ENCODE measurements at regions not wholly inside any gene's neighbourhood (a gene's known extent, or its start where the extent isn't known, plus 50 kb on each side); places are given as distances from the start of the nearest gene placed in this dataset.

DNA sequence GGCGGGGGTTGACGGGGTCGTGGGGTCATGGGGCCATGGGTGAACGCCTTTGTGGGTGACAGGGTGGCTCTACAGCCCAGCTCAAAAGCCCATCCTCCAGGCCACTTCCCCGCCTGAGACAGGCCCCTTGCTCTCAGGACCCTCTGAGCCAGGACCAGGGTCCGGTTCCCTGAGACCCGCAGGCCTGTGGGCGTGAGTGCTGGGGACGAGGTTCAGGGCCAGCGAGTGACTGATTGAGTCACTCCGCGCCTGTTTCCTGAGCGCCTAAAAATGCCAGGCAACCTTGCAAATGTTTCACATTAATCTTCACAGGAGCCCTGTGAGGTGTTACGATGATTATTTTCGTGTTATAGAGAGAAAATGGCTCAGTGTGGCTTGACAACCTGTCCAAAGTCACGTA lies 97.8 kb downstream of the ZNF674 start:
- peak overlapping the region; percentile 95 for H3K4me3 ChIP-seq (ENCODE audit: low read depth, low read length)
- TF ChIP-seq, protein P1, sequence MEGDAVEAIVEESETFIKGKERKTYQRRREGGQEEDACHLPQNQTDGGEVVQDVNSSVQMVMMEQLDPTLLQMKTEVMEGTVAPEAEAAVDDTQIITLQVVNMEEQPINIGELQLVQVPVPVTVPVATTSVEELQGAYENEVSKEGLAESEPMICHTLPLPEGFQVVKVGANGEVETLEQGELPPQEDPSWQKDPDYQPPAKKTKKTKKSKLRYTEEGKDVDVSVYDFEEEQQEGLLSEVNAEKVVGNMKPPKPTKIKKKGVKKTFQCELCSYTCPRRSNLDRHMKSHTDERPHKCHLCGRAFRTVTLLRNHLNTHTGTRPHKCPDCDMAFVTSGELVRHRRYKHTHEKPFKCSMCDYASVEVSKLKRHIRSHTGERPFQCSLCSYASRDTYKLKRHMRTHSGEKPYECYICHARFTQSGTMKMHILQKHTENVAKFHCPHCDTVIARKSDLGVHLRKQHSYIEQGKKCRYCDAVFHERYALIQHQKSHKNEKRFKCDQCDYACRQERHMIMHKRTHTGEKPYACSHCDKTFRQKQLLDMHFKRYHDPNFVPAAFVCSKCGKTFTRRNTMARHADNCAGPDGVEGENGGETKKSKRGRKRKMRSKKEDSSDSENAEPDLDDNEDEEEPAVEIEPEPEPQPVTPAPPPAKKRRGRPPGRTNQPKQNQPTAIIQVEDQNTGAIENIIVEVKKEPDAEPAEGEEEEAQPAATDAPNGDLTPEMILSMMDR (IDR thresholded peaks at IDR 0.05; ENCODE audit: insufficient read depth, low read depth, low read length, missing control alignments) = no peak
- DNase-seq (ENCODE audit: low read depth) = no peak

DNA sequence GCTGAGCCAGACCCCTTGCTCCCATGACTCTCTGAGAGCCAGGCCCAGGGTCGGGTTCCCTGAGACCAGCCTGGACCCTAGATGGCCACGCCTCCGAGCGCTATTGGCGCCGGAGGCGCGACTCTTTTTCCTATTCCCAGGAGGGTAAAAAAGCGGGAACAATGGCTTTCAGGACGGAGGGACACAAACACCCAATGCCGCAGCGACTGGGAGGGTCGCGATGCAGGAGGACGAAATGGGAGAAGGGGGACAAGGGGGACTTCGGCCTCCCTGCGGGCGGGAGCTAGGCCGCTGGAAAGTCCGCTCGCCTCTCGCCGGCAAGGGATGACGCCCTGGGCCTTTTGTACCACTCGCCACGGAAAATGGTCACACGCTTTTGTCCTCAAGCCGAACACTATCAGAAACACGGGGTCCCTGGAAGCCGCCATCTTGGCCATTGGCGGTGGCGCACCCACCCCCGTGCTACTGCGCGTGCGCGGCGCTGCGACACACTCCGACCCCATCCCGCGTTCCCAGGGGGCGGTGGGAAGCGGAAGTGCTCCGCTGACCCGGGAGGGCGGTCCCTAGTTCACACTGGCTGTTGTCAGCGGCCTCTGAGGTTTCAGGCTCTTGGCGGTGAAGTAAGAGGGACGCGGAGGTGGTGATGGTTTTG lies 98.4 kb downstream of the ZNF674 start:
- peak overlapping the region; percentile 95 for H3K4me3 ChIP-seq (ENCODE audit: low read depth, low read length)
- DNase-seq (ENCODE audit: low read depth) = peak; percentile 91
- TF ChIP-seq, protein P1 (IDR thresholded peaks at IDR 0.05; ENCODE audit: insufficient read depth, low read depth, low read length, missing control alignments) = no peak

DNA sequence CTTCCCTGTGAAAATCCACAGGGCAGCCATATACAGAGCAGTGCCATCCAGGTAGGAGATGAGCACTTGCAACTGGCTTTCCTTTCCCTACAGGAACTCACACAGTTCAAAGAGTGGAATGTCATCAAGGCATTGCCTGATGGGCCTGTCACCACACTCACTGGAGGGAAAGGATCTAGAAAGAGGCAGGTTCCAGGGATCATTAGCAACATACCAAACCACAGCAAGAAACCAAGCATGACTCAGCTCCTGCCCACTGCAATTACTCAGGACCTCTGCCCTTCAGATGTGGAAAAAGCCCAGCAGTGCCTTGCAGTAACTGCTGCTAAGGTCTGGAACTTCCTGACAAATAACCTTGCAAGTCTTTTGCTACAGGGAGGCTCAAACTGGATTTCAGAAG lies 101.2 kb downstream of the ZNF674 start:
- no peak overlapping the region for H3K4me3 ChIP-seq (ENCODE audit: low read depth, low read length)
- TF ChIP-seq, protein P1 (IDR thresholded peaks at IDR 0.05; ENCODE audit: insufficient read depth, low read depth, low read length, missing control alignments) = no peak
- DNase-seq (ENCODE audit: low read depth) = no peak

DNA sequence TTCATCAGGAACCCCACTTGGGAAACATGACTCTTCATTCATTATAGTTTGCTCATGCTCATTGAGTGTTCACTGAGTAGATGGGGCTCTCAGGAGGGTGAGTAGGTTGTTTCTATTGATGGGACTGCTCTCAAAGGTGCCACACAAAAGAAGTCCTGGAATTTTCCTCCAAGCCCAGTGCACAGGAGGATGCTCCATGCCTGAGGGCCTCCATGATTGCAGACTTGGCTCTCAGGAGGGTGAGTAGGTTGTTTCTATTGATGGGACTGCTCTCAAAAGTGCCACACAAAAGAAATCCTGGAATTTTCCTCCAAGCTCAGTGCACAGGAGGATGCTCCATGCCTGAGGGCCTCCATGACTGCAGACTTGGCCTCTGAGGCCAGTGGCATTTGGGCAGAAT lies 108.5 kb downstream of the ZNF674 start:
- TF ChIP-seq, protein P1 (IDR thresholded peaks at IDR 0.05; ENCODE audit: insufficient read depth, low read depth, low read length, missing control alignments) = no peak
- no peak overlapping the region for H3K4me3 ChIP-seq (ENCODE audit: low read depth, low read length)
- no peak for DNase-seq (ENCODE audit: low read depth)

DNA sequence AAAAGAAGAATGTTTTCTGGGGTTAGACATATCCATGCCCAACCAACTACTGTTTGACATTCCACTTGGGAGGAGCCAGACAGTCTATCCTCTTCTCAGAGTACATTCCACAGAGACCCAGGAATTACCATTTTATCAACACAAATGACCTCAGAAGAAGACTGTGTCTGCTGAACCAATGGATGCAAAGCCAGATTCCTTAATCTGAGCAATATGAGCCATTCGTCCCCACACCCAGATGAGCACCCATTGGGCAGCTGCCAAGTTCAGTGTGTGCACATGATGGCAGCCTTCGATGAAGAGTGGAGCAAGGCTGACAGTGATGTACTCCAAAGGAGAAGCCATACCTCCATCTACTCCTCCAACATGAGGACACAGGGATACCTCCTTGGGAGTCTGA lies 111.3 kb downstream of the ZNF674 start:
- TF ChIP-seq, protein P1 (IDR thresholded peaks at IDR 0.05; ENCODE audit: insufficient read depth, low read depth, low read length, missing control alignments) = no peak
- H3K4me3 ChIP-seq (ENCODE audit: low read depth, low read length) = no peak overlapping the region
- no peak for DNase-seq (ENCODE audit: low read depth)

DNA sequence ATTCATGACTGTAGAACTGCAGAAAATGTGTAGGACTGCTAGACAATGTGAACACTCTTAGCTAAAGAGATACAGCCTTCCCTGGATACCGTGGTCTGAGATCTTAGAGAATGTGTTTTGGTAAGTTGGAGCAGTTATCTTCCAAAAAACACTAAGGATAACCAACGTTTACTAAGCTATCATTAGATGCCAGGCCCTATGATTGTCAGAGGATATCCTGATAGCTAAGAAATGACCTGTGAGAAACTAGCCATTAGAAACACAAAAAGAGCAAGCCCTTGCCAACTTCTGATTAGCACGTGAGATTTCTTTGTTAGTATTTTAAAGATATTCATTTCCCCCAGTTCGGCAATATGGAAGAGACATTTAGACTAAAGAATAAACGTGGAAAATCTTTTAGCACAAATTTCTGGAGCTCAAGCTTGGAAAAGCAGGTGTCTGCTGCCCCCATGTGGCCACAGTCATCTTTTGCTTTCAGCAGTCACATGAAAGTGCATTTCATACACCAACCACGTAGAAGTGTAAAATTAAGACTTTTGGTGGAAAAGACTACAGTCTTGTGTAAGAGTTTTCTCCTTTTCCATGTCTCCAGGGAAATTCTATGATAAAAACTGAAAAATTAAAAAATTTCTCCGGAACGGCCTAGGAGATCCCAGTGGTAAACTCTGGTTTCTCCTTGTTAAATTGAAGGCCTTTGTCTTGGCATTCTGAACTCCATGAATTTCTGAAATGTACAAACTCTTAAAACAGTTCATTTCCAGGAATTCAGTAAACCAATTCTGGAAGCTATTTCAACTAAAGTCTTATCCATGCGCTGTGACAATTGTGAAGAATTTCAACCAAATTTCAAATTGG lies 136.4 kb downstream of the ZNF674 start:
- DNase-seq (ENCODE audit: low read depth) = peak; percentile 65
- no peak overlapping the region for H3K4me3 ChIP-seq (ENCODE audit: low read depth, low read length)
- TF ChIP-seq, protein P1 (IDR thresholded peaks at IDR 0.05; ENCODE audit: insufficient read depth, low read depth, low read length, missing control alignments) = peak; percentile 56
